ENCODE measurements at regions not wholly inside any gene's neighbourhood (a gene's known extent, or its start where the extent isn't known, plus 50 kb on each side); places are given as distances from the start of the nearest gene placed in this dataset.

DNA sequence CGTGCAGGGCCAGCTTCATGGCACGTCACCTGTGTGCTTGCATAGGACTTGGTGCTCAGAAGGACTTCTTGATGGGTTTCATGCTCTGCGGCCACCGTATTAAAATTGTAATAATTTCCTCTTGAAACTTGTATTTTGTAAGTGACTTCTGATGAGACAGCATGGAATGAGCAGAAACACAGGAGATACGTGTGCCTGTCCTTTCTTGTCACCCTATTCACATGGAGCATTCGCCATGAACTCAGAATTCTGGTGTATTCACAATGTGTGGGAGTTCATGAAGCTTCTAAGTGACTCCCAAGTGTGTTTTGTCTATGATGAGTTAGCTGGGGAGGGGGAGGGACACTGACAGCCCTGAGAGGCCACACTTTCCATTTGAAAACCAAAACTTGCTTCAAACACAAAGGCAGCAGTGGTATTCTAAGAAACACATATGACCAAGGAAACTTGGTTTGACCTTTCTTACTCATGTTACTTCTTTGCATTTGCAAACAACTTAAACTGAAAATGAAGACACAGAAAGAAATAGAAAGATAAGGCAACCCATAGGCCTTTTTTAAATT lies 92.1 kb upstream of the NEDD9 start:
- DNase-seq (ENCODE audit: low spot score) (no peak), ATAC-seq (ENCODE audit: low FRiP score) (no peak)
- TF ChIP-seq, protein P1, sequence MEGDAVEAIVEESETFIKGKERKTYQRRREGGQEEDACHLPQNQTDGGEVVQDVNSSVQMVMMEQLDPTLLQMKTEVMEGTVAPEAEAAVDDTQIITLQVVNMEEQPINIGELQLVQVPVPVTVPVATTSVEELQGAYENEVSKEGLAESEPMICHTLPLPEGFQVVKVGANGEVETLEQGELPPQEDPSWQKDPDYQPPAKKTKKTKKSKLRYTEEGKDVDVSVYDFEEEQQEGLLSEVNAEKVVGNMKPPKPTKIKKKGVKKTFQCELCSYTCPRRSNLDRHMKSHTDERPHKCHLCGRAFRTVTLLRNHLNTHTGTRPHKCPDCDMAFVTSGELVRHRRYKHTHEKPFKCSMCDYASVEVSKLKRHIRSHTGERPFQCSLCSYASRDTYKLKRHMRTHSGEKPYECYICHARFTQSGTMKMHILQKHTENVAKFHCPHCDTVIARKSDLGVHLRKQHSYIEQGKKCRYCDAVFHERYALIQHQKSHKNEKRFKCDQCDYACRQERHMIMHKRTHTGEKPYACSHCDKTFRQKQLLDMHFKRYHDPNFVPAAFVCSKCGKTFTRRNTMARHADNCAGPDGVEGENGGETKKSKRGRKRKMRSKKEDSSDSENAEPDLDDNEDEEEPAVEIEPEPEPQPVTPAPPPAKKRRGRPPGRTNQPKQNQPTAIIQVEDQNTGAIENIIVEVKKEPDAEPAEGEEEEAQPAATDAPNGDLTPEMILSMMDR (IDR thresholded peaks at IDR 0.05), result no peak

DNA sequence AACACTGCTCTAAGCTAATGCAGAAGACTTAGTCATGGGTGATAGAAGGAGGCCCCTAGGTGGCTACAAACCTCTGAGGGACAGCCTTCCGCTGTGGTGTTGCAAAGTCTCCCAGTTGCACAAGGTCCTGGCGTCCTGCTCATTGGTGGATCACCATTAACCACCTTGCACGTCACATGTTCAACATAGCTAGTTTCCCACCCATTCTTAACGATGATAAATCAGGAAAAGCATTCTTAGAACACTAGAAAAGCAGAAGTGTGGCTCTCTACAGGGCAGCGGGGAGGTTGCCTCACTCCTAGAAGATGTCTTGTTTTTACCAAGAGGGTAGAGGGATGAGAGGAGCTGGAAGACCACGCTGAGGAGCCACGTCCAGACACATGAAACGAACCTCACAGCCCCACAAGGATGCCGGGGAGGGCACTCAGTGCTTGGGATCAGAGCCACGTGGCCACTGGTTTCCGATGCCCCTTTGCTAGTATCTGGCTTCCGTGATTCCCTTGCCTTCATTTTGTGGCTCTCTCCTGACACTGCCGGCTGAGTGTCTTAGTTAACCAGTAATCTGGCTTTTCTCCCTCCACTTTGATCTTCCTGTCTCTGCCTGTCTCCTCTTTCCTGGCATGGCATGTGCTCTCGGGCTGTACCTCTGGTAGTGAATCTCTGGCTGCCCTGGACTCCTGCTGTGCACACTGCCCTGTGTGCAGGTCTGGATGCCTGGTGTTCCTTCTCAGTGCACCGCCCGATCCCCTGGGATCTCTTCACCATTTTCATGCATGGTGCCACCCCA lies 91.4 kb upstream of the NEDD9 start:
- no peak for DNase-seq (ENCODE audit: low spot score)

DNA sequence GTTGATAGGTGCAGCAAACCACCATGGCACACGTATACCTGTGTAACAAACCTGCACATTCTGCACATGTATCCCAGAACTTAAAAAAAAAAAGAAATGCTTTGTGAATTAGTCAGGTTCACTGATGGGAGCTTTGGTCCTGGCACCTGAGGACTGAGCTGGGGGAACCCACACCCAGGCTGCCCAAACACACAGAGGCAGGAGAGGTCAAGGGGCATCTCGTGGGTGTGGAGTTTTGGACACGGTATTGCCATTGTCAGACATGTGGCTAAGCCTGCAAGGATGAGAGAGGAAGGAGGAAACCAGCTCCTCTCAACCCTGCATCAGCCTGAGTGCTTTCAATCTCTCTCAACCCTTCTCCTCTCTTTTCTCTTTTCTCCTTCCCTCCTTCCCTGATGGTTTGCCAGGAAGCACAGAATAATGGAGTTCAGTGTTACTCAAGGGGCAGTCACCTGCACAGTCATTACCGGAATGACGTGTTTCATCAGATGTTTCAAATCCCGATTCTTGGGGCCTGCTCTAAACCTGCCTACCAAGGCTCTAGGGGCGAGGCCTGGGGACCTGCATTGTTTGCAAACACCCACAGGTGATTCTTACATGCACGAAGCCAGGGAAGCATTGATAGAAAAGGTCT lies 89.9 kb upstream of the NEDD9 start:
- DNase-seq (ENCODE audit: low spot score) (no peak), ATAC-seq (ENCODE audit: low FRiP score) (no peak)
- TF ChIP-seq, protein P1 (IDR thresholded peaks at IDR 0.05), result no peak

More for the DNA sequence above, 91.4 kb upstream of the NEDD9 start:
- ATAC-seq (ENCODE audit: low FRiP score), result no peak
- TF ChIP-seq, protein P1 (IDR thresholded peaks at IDR 0.05), result no peak

DNA sequence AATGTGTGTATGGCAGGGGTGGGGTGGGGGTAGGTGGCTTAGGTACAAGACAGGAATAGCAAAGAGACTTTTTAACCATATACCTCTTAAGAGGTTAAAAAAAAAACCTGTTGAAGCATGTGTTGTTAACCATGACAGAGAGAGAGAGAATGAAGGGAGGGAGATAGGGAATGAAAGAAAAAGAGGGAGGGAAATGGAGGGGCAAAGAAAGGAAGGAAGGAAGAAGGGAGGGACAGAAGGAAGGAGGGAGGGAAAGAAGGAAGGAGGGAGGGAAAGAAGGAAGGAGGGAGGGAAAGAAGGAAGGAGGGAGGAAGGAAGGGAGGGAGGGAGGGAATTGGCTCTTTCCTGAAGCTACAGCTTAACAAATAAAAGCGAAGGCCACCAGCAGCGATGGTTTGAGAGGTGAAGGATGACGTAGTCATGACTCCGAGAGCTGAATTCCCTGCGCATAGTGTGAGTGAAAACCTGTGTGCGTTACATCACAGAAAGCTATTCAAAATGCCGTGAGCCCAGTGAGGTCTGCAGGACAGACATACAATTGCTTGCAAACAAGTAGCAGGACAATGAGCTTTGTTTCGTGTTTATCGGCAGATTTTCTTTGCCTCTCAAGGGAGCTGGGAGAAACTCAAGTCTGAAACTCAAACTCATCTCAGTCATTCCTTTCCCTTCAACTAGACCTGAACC lies 88.6 kb upstream of the NEDD9 start:
- ATAC-seq (ENCODE audit: low FRiP score), result no peak
- TF ChIP-seq, protein P1 (IDR thresholded peaks at IDR 0.05), result no peak
- no peak for DNase-seq (ENCODE audit: low spot score)

DNA sequence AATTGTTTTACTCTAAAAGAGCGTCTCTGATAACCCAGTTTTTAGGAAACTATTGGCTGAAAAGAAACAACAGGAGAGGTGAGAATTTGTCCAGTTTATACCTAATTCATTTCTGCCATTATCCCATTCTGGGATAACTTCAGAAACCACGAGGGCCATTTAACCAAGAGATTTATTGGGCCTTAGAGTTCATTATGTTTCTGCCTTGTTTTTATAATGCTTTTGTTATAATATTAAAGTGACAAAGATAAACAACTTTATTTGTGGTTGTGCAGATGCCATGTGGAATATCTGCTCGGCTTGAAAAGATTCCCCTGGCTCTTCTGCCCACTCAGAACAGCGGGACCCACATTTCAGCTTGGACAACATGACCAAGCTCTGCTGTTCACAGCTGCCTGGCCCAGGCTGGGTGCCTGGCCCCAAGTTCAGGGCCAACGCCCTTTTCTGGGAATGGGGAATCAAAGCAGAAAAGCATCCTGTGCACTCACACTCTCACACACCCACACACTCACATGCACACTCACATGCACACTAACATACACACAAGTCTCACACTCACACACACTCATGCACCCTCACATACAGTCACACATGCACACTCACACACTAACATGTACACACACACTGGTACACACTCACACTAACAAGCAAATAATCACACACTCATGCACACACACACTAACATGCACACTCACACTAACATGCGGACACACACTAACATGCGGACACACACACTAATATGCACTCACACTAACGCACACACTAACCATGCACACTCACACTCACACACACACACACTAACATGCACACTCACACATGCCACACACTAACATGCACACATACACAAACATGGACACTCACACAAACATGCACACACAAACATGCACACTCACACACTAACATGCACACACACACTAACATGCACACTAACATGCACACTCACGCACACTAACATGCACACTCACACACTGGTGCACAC lies 86.7 kb upstream of the NEDD9 start:
- ATAC-seq (ENCODE audit: low FRiP score) (no peak), DNase-seq (ENCODE audit: low spot score) (no peak)
- TF ChIP-seq, protein P1 (IDR thresholded peaks at IDR 0.05), result no peak

Data from omental fat pad (tissue), 3 donors.